ENCODE measurements at regions not wholly inside any gene's neighbourhood (a gene's known extent, or its start where the extent isn't known, plus 50 kb on each side); places are given as distances from the start of the nearest gene placed in this dataset.

GRCh38 chr2:198880986-198881385 is 576.8 kb downstream of the SATB2 start:
- no peak for DNase-seq
- TF ChIP-seq POLR2A (IDR thresholded peaks at IDR 0.05) (no peak), CTCF (IDR thresholded peaks at IDR 0.05) (no peak)
- no peaks in the 10 kb centered on the region for H3K36me3 ChIP-seq (replicated peaks in 1 of 2)
- no peaks in the 10 kb centered on the region for H3K27me3 ChIP-seq
- H3K27ac ChIP-seq, result no peak overlapping the region
- H3K4me3 ChIP-seq, result no peak overlapping the region
- intact Hi-C loops (cut with DNase I), result no loop called here
- no peaks in the 10 kb centered on the region for H3K4me1 ChIP-seq (replicated peaks in 1 of 2)
- H3K9me3 ChIP-seq (replicated peaks in 1 of 3), result no peaks in the 10 kb centered on the region

- intact Hi-C loops (cut with DNase I), result no loop called here
- TF ChIP-seq CTCF (IDR thresholded peaks at IDR 0.05), result no peak
- TF ChIP-seq POLR2A (IDR thresholded peaks at IDR 0.05), result no peak
These were observed 577.3 kb downstream of the SATB2 start for GRCh38 chr2:198880421-198880820.

GRCh38 chr2:198874472-198874858 is 583.3 kb downstream of the SATB2 start:
- Histone ChIP-seq H3K4me3 (no peak overlapping the region), H3K27me3 (no peaks in the 10 kb centered on the region), H3K9me3 (replicated peaks in 1 of 3) (no peaks in the 10 kb centered on the region), H3K27ac (no peak overlapping the region), H3K4me1 (replicated peaks in 1 of 2) (no peaks in the 10 kb centered on the region), H3K36me3 (replicated peaks in 1 of 2) (no peaks in the 10 kb centered on the region)
- 56 to 64% (median 61%) methylated on average over 2 of the region's 2 CpGs for WGBS, 4 donors
- TF ChIP-seq POLR2A (IDR thresholded peaks at IDR 0.05) (no peak), CTCF (IDR thresholded peaks at IDR 0.05) (no peak)
- intact Hi-C loops (cut with DNase I), result no loop called here
- DNase-seq, result no peak

More at GRCh38 chr2:198880421-198880820, 577.3 kb downstream of the SATB2 start:
- no peak overlapping the region for H3K4me3 ChIP-seq
- no peak overlapping the region for H3K27ac ChIP-seq
- no peak for DNase-seq
- no peaks in the 10 kb centered on the region for H3K36me3 ChIP-seq (replicated peaks in 1 of 2)
- H3K9me3 ChIP-seq (replicated peaks in 1 of 3), result no peaks in the 10 kb centered on the region
- no peaks in the 10 kb centered on the region for H3K27me3 ChIP-seq
- no peaks in the 10 kb centered on the region for H3K4me1 ChIP-seq (replicated peaks in 1 of 2)

- DNase-seq, result no peak
- WGBS, 4 donors, result 77 to 87% (median 83%) methylated on average over 8 of the region's 8 CpGs
- H3K27ac ChIP-seq, result no peak overlapping the region
- TF ChIP-seq CTCF (IDR thresholded peaks at IDR 0.05) (no peak), POLR2A (IDR thresholded peaks at IDR 0.05) (no peak)
- intact Hi-C loops (cut with DNase I), result no loop called here
- no peaks in the 10 kb centered on the region for H3K27me3 ChIP-seq
- no peaks in the 10 kb centered on the region for H3K9me3 ChIP-seq (replicated peaks in 1 of 3)
- H3K4me3 ChIP-seq, result no peak overlapping the region
- no peaks in the 10 kb centered on the region for H3K4me1 ChIP-seq (replicated peaks in 1 of 2)
- H3K36me3 ChIP-seq (replicated peaks in 1 of 2), result no peaks in the 10 kb centered on the region
These were observed 584.0 kb downstream of the SATB2 start for GRCh38 chr2:198873503-198874471.
